Suprapubic skin (tissue), 4 donors: ENCODE measurements at regions not wholly inside any gene's neighbourhood (a gene's known extent, or its start where the extent isn't known, plus 50 kb on each side); places are given as distances from the start of the nearest gene placed in this dataset.

Experiments
- DNase-seq, 2 donors: peaks; one replicate each; pipeline ENCODE4 v3.0.0-alpha.2; 2019; ENCODE audit warnings: low spot score in 2 of 2
- H3K27ac ChIP-seq: fragments of 200-600 bp; sonication (generic); one replicate; pipeline ENCODE4 v1.5.1; 2019
- H3K27me3 ChIP-seq: fragments of 200-600 bp; sonication (generic); one replicate; pipeline ENCODE4 v1.5.1; 2019
- H3K36me3 ChIP-seq: fragments of 200-600 bp; sonication (generic); one replicate; pipeline ENCODE4 v1.5.1; 2019
- H3K4me1 ChIP-seq: fragments of 200-600 bp; sonication (generic); one replicate; pipeline ENCODE4 v1.5.1; 2019
- H3K4me3 ChIP-seq: fragments of 200-600 bp; sonication (generic); one replicate; pipeline ENCODE4 v1.5.1; 2019; ENCODE audit warnings: mild to moderate bottlenecking
- H3K9me3 ChIP-seq: fragments of 200-600 bp; sonication (generic); one replicate; pipeline ENCODE4 v1.5.1; 2019
- CTCF ChIP-seq, 2 donors: fragments of 200-600 bp in 1 of 2; fragments of 450-650 bp in 1 of 2; sonication (generic) in 1 of 2; IDR thresholded peaks; one replicate each; pipeline ENCODE4 v1.5.1; 2016 to 2019; ENCODE audit warnings: antibody characterized with exemption in 2 of 2, mild to moderate bottlenecking in 1 of 2, moderate library complexity in 1 of 2
- EP300 ChIP-seq: sonication (generic); formaldehyde crosslinking; IDR thresholded peaks from one replicate; pipeline ENCODE4 v1.6.1; 2017; ENCODE audit warnings: antibody characterized with exemption
- POLR2A ChIP-seq, 2 donors: fragments of 450-650 bp; IDR thresholded peaks; one replicate each; pipeline ENCODE4 v1.6.1; 2017; ENCODE audit warnings: antibody characterized with exemption in 2 of 2, mild to moderate bottlenecking in 2 of 2, moderate library complexity in 2 of 2
- POLR2AphosphoS5 ChIP-seq, 3 donors: sonication (generic); formaldehyde crosslinking; IDR thresholded peaks; one replicate each; pipeline ENCODE4 v1.6.1; 2017; ENCODE audit warnings: antibody characterized with exemption in 3 of 3
- WGBS: methylation state at CpG from one replicate; pipeline ENCODE4 v1.1.5; 2018; 5-methylcytosine and 5-hydroxymethylcytosine counted together

- H3K27ac ChIP-seq = no peak overlapping the region
- H3K4me3 ChIP-seq = no peak overlapping the region
- no peaks in the 10 kb centered on the region for H3K4me1 ChIP-seq
- TF ChIP-seq POLR2A (IDR thresholded peaks at IDR 0.05) = no peak
- no peak for TF ChIP-seq EP300
- TF ChIP-seq CTCF (IDR thresholded peaks at IDR 0.05) = no peak
- no peak for TF ChIP-seq POLR2AphosphoS5 (IDR thresholded peaks at IDR 0.05)
- peaks cover 11% of the 10 kb centered on the region for H3K9me3 ChIP-seq
- no peaks in the 10 kb centered on the region for H3K27me3 ChIP-seq
- DNase-seq = no peak
- 98% methylated on average over 2 of the region's 2 CpGs for WGBS
- H3K36me3 ChIP-seq = no peaks in the 10 kb centered on the region
These were observed 364.3 kb upstream of the DPH6 start for GRCh38 chr15:35910227-35910626.

GRCh38 chr15:35911052-35911777 is 365.2 kb upstream of the DPH6 start:
- 72% methylated on average over 2 of the region's 2 CpGs for WGBS
- H3K4me1 ChIP-seq = no peaks in the 10 kb centered on the region
- no peak overlapping the region for H3K27ac ChIP-seq
- H3K4me3 ChIP-seq = no peak overlapping the region
- no peaks in the 10 kb centered on the region for H3K27me3 ChIP-seq
- no peaks in the 10 kb centered on the region for H3K36me3 ChIP-seq
- H3K9me3 ChIP-seq = peaks cover 11% of the 10 kb centered on the region
- no peak for DNase-seq
- TF ChIP-seq POLR2A (IDR thresholded peaks at IDR 0.05) (no peak), CTCF (IDR thresholded peaks at IDR 0.05) (no peak), POLR2AphosphoS5 (IDR thresholded peaks at IDR 0.05) (no peak), EP300 (no peak)

GRCh38 chr15:35912196-35912595 is 366.2 kb upstream of the DPH6 start:
- Histone ChIP-seq H3K27ac (no peak overlapping the region), H3K4me3 (no peak overlapping the region), H3K9me3 (peaks cover 11% of the 10 kb centered on the region), H3K4me1 (no peaks in the 10 kb centered on the region), H3K36me3 (no peaks in the 10 kb centered on the region), H3K27me3 (no peaks in the 10 kb centered on the region)
- TF ChIP-seq POLR2AphosphoS5 (IDR thresholded peaks at IDR 0.05) (no peak), EP300 (no peak), CTCF (IDR thresholded peaks at IDR 0.05) (no peak), POLR2A (IDR thresholded peaks at IDR 0.05) (no peak)
- 85% methylated on average over 2 of the region's 2 CpGs for WGBS
- no peak for DNase-seq

GRCh38 chr15:35914573-35914972 is 368.6 kb upstream of the DPH6 start:
- TF ChIP-seq EP300 (no peak), CTCF (IDR thresholded peaks at IDR 0.05) (no peak), POLR2A (IDR thresholded peaks at IDR 0.05) (no peak), POLR2AphosphoS5 (IDR thresholded peaks at IDR 0.05) (no peak)
- Histone ChIP-seq H3K27ac (no peak overlapping the region), H3K4me1 (no peaks in the 10 kb centered on the region), H3K4me3 (no peak overlapping the region), H3K9me3 (peaks cover 11% of the 10 kb centered on the region), H3K36me3 (no peaks in the 10 kb centered on the region), H3K27me3 (no peaks in the 10 kb centered on the region)
- no peak for DNase-seq
- WGBS = 93% methylated on average over 2 of the region's 2 CpGs

GRCh38 chr15:35921046-35921445 is 375.1 kb upstream of the DPH6 start:
- DNase-seq = no peak
- no peaks in the 10 kb centered on the region for H3K27me3 ChIP-seq

More at GRCh38 chr15:35921046-35921445, 375.1 kb upstream of the DPH6 start:
- H3K4me3 ChIP-seq = no peak overlapping the region
- H3K27ac ChIP-seq = no peak overlapping the region
- H3K9me3 ChIP-seq = no peaks in the 10 kb centered on the region
- TF ChIP-seq POLR2AphosphoS5 (IDR thresholded peaks at IDR 0.05) = no peak
- TF ChIP-seq POLR2A (IDR thresholded peaks at IDR 0.05) = no peak
- no peak for TF ChIP-seq EP300
- TF ChIP-seq CTCF (IDR thresholded peaks at IDR 0.05) = no peak
- no peaks in the 10 kb centered on the region for H3K36me3 ChIP-seq
- H3K4me1 ChIP-seq = no peaks in the 10 kb centered on the region
